HepG2 (cell line): ENCODE measurements at regions not wholly inside any gene's neighbourhood (a gene's known extent, or its start where the extent isn't known, plus 50 kb on each side); places are given as distances from the start of the nearest gene placed in this dataset.

Experiments used
- ATAC-seq: fragments of 200-7000 bp; cut with Tn5 transposase; 3 replicates; pipeline ENCODE4 v1.9.1; 2020; ENCODE audit warnings: mild to moderate bottlenecking, moderate library complexity
- BruUV-seq: library from RNA; stranded (reverse); fragments of 400-500 nt; replicated peaks from 2 replicates; lab custom pipeline; 2021; lab: Mats Ljungman, UMichigan
- CTCF ChIA-PET: fragments of 300-600 bp; formaldehyde crosslinking; extraction: SDS; loops from one replicate; lab custom pipeline; 2021; ENCODE audit warnings: low total read pairs, inconsistent platforms, low intra/inter-chr PET ratio; lab: Yijun Ruan, JAX
- POLR2A ChIA-PET: fragments of 350-600 bp; sonication (Branson Sonifier 250); formaldehyde crosslinking; loops from one replicate; lab custom pipeline; 2020; ENCODE audit warnings: antibody characterized with exemption, inconsistent platforms; lab: Yijun Ruan, JAX
- DNase-seq: peaks from one replicate; pipeline ENCODE4 v3.0.0-alpha.2; 2015; ENCODE audit warnings: low spot score
- FAIRE-seq: peaks from 3 replicates; lab custom pipeline; 2011; peaks lifted over from hg19 to GRCh38; lab: Jason Lieb, UNC
- H2AFZ ChIP-seq: one replicate; pipeline ENCODE4 v1.6.1; 2011; ENCODE audit warnings: low read length, inconsistent platforms
- H3K27ac ChIP-seq: fragments of 300-600 bp; 3 replicates; pipeline ENCODE4 v1.8.0; 2011; ENCODE audit warnings: mixed run types, mild to moderate bottlenecking, mixed read lengths, low read length, inconsistent platforms; ENCODE audit not compliant: insufficient read depth; ENCODE audit errors: extremely low read length
- H3K27me3 ChIP-seq, 2 experiments: fragments of 200-600 bp in 1 of 2; 2 replicates in 1 of 2; 3 replicates in 1 of 2; pipeline versions ENCODE4 v1.6.0 to v1.8.0; 2011; ENCODE audit warnings: low read length in 2 of 2, mild to moderate bottlenecking in 2 of 2, moderate library complexity in 2 of 2, inconsistent platforms in 1 of 2; ENCODE audit not compliant: insufficient read depth in 2 of 2, control insufficient read depth in 1 of 2
- H3K36me3 ChIP-seq, 2 experiments: fragments of 200-600 bp in 1 of 2; replicated peaks in 1 of 2; 2 replicates in 1 of 2; 3 replicates in 1 of 2; pipeline versions ENCODE4 v1.5.1 to v1.8.0; 2011; ENCODE audit warnings: low read length in 2 of 2, inconsistent platforms in 1 of 2; ENCODE audit not compliant: insufficient read depth in 2 of 2, control insufficient read depth in 1 of 2
- H3K4me1 ChIP-seq: 2 replicates; pipeline ENCODE4 v1.5.1; 2012; ENCODE audit warnings: low read length, inconsistent platforms; ENCODE audit not compliant: insufficient read depth
- H3K4me2 ChIP-seq: 2 replicates; pipeline ENCODE4 v1.6.0; 2011; ENCODE audit warnings: low read depth, low read length, inconsistent platforms
- H3K4me3 ChIP-seq, 3 experiments: fragments of 200-600 bp in 1 of 3; sonication (generic), shearing (Covaris generic) in 1 of 3; replicated peaks in 1 of 3; 2 replicates each; pipeline ENCODE4 v1.5.1; 2011 to 2016; ENCODE audit warnings: low read length in 3 of 3, inconsistent platforms in 2 of 3, low read depth in 2 of 3, mild to moderate bottlenecking in 2 of 3, control low read depth in 1 of 3, mixed read lengths in 1 of 3; ENCODE audit not compliant: insufficient read depth in 1 of 3
- H3K79me2 ChIP-seq: one replicate; pipeline ENCODE4 v1.6.1; 2011; ENCODE audit warnings: low read length, inconsistent platforms; ENCODE audit not compliant: insufficient read depth
- H3K9ac ChIP-seq: 2 replicates; pipeline ENCODE4 v1.6.0; 2011; ENCODE audit warnings: mild to moderate bottlenecking, low read depth, low read length, inconsistent platforms; ENCODE audit not compliant: insufficient read depth
- H3K9me3 ChIP-seq: 2 replicates; pipeline ENCODE4 v1.5.1; 2012; ENCODE audit warnings: mild to moderate bottlenecking, low read length
- H4K20me1 ChIP-seq: 2 replicates; pipeline ENCODE4 v1.6.0; 2011; ENCODE audit warnings: inconsistent platforms, mild to moderate bottlenecking, low read length, moderate library complexity; ENCODE audit not compliant: insufficient read depth
- KLF15 ChIP-seq: sonication (generic); formaldehyde crosslinking; IDR thresholded peaks from 2 replicates; pipeline ENCODE4 v1.8.1; 2023; ENCODE audit warnings: borderline replicate concordance, mild to moderate bottlenecking, inconsistent platforms, missing genetic modification reagents, mixed read lengths
- POLR2A ChIP-seq, 2 experiments: IDR thresholded peaks; 2 replicates each; pipeline ENCODE4 v1.6.1; 2011; ENCODE audit warnings: low read depth in 2 of 2, low read length in 2 of 2, mild to moderate bottlenecking in 1 of 2, moderate library complexity in 1 of 2; ENCODE audit not compliant: insufficient read depth in 1 of 2
- RNF2 ChIP-seq: fragments of 450-650 bp; conservative IDR thresholded peaks from 2 replicates; pipeline ENCODE4 v1.6.1; 2016; ENCODE audit warnings: low read depth
- SATB2 ChIP-seq: sonication (generic); formaldehyde crosslinking; IDR thresholded peaks from 2 replicates; pipeline ENCODE4 v1.5.0; 2020; ENCODE audit warnings: missing genetic modification reagents
- TMF1 ChIP-seq: sonication (generic); formaldehyde crosslinking; IDR thresholded peaks from 2 replicates; pipeline ENCODE4 v1.8.1; 2022; ENCODE audit warnings: low read depth, missing genetic modification reagents
- ZNF317 ChIP-seq: sonication (generic); formaldehyde crosslinking; IDR thresholded peaks from 2 replicates; pipeline ENCODE4 v1.5.0; 2020; ENCODE audit warnings: mild to moderate bottlenecking, missing genetic modification reagents
- ZNF34 ChIP-seq: sonication (generic); formaldehyde crosslinking; IDR thresholded peaks from 2 replicates; pipeline ENCODE4 v1.4.0; 2020; ENCODE audit warnings: mild to moderate bottlenecking, missing genetic modification reagents, borderline replicate concordance
- WGBS: methylation state at CpG from one replicate; pipeline ENCODE4 v1.1.6; 2017; ENCODE audit warnings: low lambda C conversion rate; 5-methylcytosine and 5-hydroxymethylcytosine counted together
- in situ Hi-C: cut with HindIII; loops from 2 replicates; pipeline ENCODE4 v1.10.0; 2017; ENCODE audit warnings: low pct_unique_long_range_greater_than_20kb; ENCODE audit not compliant: extremely low pct_ligation_motif_present
- intact Hi-C: fragments of 100-400 bp; cut with micrococcal nuclease; formaldehyde crosslinking; loops from one replicate; pipeline ENCODE4 v1.10.0; 2022; ENCODE audit not compliant: unreplicated experiment
- TF ChIP-seq, protein P1 (sequence below): sonication (generic); formaldehyde crosslinking; IDR thresholded peaks from 2 replicates; pipeline ENCODE4 v1.4.0; 2020; ENCODE audit warnings: missing genetic modification reagents

- 32% methylated on average over 3 of the region's 4 CpGs for WGBS
- Histone ChIP-seq H3K4me3 (no peak overlapping the region), H2AFZ (no peak overlapping the region), H3K27me3 (no peaks in the 10 kb centered on the region; a peak in 1 of 5 replicates), H3K4me2 (no peak overlapping the region), H3K36me3 (no peaks in the 10 kb centered on the region), H3K79me2 (no peaks in the 10 kb centered on the region), H3K9ac (no peak overlapping the region), H3K4me1 (no peaks in the 10 kb centered on the region)
- BruUV-seq: no TSS peak
- no peak for DNase-seq
- POLR2A ChIA-PET: no interaction called here
- no peak for ATAC-seq
- in situ Hi-C loops: no loop called here
- intact Hi-C loops: no loop called here
- TF ChIP-seq KLF15 (CRISPR knock-in tag) (no peak), RNF2 (no peak), ZNF317 (CRISPR knock-in tag) (no peak), ZNF34 (CRISPR knock-in tag) (no peak), POLR2A (IDR thresholded peaks at IDR 0.05; ENCODE audit: insufficient read depth in 1 of 2, low read depth in 2 of 2, low read length in 2 of 2) (no peak), TMF1 (CRISPR knock-in tag) (no peak), SATB2 (CRISPR knock-in tag) (no peak)
- TF ChIP-seq, protein P1, sequence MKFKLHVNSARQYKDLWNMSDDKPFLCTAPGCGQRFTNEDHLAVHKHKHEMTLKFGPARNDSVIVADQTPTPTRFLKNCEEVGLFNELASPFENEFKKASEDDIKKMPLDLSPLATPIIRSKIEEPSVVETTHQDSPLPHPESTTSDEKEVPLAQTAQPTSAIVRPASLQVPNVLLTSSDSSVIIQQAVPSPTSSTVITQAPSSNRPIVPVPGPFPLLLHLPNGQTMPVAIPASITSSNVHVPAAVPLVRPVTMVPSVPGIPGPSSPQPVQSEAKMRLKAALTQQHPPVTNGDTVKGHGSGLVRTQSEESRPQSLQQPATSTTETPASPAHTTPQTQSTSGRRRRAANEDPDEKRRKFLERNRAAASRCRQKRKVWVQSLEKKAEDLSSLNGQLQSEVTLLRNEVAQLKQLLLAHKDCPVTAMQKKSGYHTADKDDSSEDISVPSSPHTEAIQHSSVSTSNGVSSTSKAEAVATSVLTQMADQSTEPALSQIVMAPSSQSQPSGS (CRISPR knock-in tag): no peak
- TF ChIP-seq, all 625 proteins: peak for 0
- CTCF ChIA-PET: no interaction called here
- Histone ChIP-seq H3K9me3 (no peaks in the 10 kb centered on the region), H3K27ac (no peak overlapping the region), H4K20me1 (no peaks in the 10 kb centered on the region)
- no peak for FAIRE-seq
These were observed 77.0 kb downstream of the RAD51AP2 start for GRCh38 chr2:17441055-17441771.
